Upper lobe of left lung (tissue), 4 donors: ENCODE measurements at regions not wholly inside any gene's neighbourhood (a gene's known extent, or its start where the extent isn't known, plus 50 kb on each side); places are given as distances from the start of the nearest gene placed in this dataset.

Experiments used
- CTCF ChIP-seq, 6 experiments: fragments of 450-650 bp in 4 of 6; fragments of 200-600 bp in 2 of 6; sonication (generic) in 2 of 6; IDR thresholded peaks; one replicate each; pipeline ENCODE4 v1.5.1; 2016 to 2019; ENCODE audit warnings: antibody characterized with exemption in 6 of 6
- POLR2A ChIP-seq, 4 donors: fragments of 450-650 bp; IDR thresholded peaks; one replicate each; pipeline ENCODE4 v1.5.1; 2016 to 2017; ENCODE audit warnings: antibody characterized with exemption in 4 of 4, mild to moderate bottlenecking in 2 of 4
- POLR2AphosphoS5 ChIP-seq, 2 donors: sonication (generic); formaldehyde crosslinking; IDR thresholded peaks; one replicate each; pipeline ENCODE4 v1.5.1; 2017; ENCODE audit warnings: antibody characterized with exemption in 2 of 2

GRCh38 chr13:62278271-62278670 lies 862.6 kb upstream of the PCDH20 start:
- no peak for TF ChIP-seq CTCF (IDR thresholded peaks at IDR 0.05)
- TF ChIP-seq POLR2A (IDR thresholded peaks at IDR 0.05): no peak
- TF ChIP-seq POLR2AphosphoS5 (IDR thresholded peaks at IDR 0.05): no peak
